Lower leg skin (tissue), 3 donors: ENCODE measurements at regions not wholly inside any gene's neighbourhood (a gene's known extent, or its start where the extent isn't known, plus 50 kb on each side); places are given as distances from the start of the nearest gene placed in this dataset.

Experiments
- CTCF ChIP-seq, 3 donors: fragments of 450-650 bp; IDR thresholded peaks; one replicate each; pipeline ENCODE4 v1.5.1; 2016; ENCODE audit warnings: antibody characterized with exemption in 3 of 3, mild to moderate bottlenecking in 3 of 3, moderate library complexity in 2 of 3
- POLR2A ChIP-seq, 2 donors: fragments of 450-650 bp; IDR thresholded peaks; one replicate each; pipeline ENCODE4 v1.6.1; 2016 to 2017; ENCODE audit warnings: antibody characterized with exemption in 2 of 2, mild to moderate bottlenecking in 1 of 2, moderate library complexity in 1 of 2

- TF ChIP-seq POLR2A (IDR thresholded peaks at IDR 0.05) (no peak), CTCF (IDR thresholded peaks at IDR 0.05) (no peak)
These were observed 149.3 kb downstream of the HAUS1 start for GRCh38 chr18:46253498-46253897.
